ENCODE measurements at regions not wholly inside any gene's neighbourhood (a gene's known extent, or its start where the extent isn't known, plus 50 kb on each side); places are given as distances from the start of the nearest gene placed in this dataset.

DNA sequence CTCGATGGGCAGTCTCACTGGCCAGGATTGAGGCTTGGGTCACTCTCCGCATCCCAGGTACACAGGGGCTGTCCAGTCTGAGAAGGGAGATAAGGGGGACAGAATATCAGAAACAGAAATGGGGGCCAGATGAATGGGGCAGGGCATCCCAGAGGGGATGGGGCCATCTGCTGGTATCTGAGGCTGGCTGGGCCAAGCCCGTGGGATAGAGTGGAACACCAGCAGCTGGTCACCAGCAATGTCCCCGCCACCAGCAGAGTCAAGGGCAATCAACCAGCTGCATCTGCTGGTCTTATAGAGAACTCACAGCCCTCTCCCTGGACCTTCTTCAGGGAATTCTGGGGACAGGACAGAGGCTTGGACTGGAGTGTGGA, 128.8 kb upstream of the HAAO start:
- no peak overlapping the region for H3K27ac ChIP-seq
- TF ChIP-seq, protein P1, sequence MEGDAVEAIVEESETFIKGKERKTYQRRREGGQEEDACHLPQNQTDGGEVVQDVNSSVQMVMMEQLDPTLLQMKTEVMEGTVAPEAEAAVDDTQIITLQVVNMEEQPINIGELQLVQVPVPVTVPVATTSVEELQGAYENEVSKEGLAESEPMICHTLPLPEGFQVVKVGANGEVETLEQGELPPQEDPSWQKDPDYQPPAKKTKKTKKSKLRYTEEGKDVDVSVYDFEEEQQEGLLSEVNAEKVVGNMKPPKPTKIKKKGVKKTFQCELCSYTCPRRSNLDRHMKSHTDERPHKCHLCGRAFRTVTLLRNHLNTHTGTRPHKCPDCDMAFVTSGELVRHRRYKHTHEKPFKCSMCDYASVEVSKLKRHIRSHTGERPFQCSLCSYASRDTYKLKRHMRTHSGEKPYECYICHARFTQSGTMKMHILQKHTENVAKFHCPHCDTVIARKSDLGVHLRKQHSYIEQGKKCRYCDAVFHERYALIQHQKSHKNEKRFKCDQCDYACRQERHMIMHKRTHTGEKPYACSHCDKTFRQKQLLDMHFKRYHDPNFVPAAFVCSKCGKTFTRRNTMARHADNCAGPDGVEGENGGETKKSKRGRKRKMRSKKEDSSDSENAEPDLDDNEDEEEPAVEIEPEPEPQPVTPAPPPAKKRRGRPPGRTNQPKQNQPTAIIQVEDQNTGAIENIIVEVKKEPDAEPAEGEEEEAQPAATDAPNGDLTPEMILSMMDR (IDR thresholded peaks at IDR 0.05), result no peak

DNA sequence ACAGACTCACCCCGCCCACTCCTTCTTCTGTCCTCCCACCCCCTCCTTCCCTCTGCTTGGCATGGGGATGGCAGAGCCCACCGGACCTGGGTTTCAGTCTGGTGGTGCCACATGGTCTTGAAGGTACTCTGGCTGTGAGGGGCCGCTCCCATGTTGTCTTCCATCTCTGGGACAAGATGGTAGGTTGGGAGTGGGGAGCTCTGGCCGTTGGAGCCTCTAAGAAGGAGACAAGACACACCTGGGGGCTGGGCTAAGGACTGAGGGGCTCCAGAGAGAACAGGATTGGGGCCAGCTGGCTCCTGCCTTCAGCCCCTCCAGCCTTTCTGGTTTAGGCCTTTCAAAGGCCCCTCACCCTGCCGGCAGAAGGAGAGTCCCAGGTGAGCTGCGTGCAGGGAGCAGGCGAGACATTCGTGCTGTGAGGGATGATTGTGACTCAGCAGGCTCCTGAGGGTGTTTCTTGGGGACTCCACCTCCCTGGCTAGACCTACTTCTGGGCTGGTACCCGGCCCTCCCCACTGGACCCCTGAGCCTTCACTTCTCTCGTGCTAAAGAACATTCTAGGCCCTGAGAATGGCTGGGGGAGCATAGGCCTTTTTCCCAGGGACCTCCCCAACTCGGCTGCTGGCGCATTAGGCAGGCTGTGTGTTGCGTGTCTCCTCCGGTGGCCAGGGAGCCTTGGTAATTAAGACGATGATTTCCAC, 128.2 kb upstream of the HAAO start:
- H3K79me2 ChIP-seq, result no peaks in the 10 kb centered on the region
- no peak overlapping the region for H2AFZ ChIP-seq
- H3K36me3 ChIP-seq (ENCODE audit: control insufficient read depth, insufficient read depth, low read length), result no peaks in the 10 kb centered on the region
- TF ChIP-seq, protein P1 (IDR thresholded peaks at IDR 0.05), result no peak
- no peaks in the 10 kb centered on the region for H3K9me3 ChIP-seq (ENCODE audit: control insufficient read depth, low read length)
- peaks cover 7% of the 10 kb centered on the region for H3K4me1 ChIP-seq
- no peak overlapping the region for H3K4me3 ChIP-seq (ENCODE audit: low read depth, low read length)
- H3K27me3 ChIP-seq (ENCODE audit: control insufficient read depth, insufficient read depth, low read length), result no peaks in the 10 kb centered on the region
- no peak overlapping the region for H3K9ac ChIP-seq
- no peak overlapping the region for H3K27ac ChIP-seq
- no peak overlapping the region for H3K4me2 ChIP-seq (ENCODE audit: low read length)

More for the DNA sequence above, 128.8 kb upstream of the HAAO start:
- no peaks in the 10 kb centered on the region for H3K36me3 ChIP-seq (ENCODE audit: control insufficient read depth, insufficient read depth, low read length)
- H3K4me1 ChIP-seq, result peaks cover 7% of the 10 kb centered on the region
- H3K4me2 ChIP-seq (ENCODE audit: low read length), result no peak overlapping the region
- H3K27me3 ChIP-seq (ENCODE audit: control insufficient read depth, insufficient read depth, low read length), result no peaks in the 10 kb centered on the region
- H3K79me2 ChIP-seq, result no peaks in the 10 kb centered on the region
- no peak overlapping the region for H3K4me3 ChIP-seq (ENCODE audit: low read depth, low read length)
- no peak overlapping the region for H2AFZ ChIP-seq
- H3K9ac ChIP-seq, result no peak overlapping the region
- H3K9me3 ChIP-seq (ENCODE audit: control insufficient read depth, low read length), result no peaks in the 10 kb centered on the region

GRCh38 chr2:42918671-42919318, 126.4 kb upstream of the HAAO start:
- Histone ChIP-seq H3K9me3 (ENCODE audit: control insufficient read depth, low read length) (no peaks in the 10 kb centered on the region), H3K27me3 (ENCODE audit: control insufficient read depth, insufficient read depth, low read length) (no peaks in the 10 kb centered on the region), H3K27ac (no peak overlapping the region), H3K79me2 (no peaks in the 10 kb centered on the region), H3K9ac (no peak overlapping the region), H3K4me1 (no peaks in the 10 kb centered on the region), H2AFZ (no peak overlapping the region), H3K4me2 (ENCODE audit: low read length) (no peak overlapping the region), H3K4me3 (ENCODE audit: low read depth, low read length) (no peak overlapping the region), H3K36me3 (ENCODE audit: control insufficient read depth, insufficient read depth, low read length) (no peaks in the 10 kb centered on the region)
- TF ChIP-seq, protein P1 (IDR thresholded peaks at IDR 0.05), result no peak

DNA sequence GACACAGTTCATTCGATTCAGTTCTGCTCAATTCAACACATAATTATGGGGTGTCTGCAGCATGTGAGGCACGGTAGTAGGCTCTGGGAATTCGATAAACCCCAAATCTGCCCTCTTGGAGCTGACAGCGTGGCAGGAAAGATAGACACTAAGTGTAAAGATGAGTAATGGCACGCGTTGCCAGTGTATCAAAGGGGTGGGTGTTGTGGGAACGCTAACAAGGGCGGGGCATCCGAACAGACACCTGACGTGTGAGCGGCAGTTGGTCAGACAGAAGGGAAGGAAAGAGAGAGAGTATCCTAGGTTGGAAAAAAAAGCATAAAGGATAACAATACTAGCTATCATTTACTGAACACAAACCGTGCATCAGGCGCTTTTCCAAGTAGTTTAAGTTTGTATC, 125.7 kb upstream of the HAAO start:
- H3K36me3 ChIP-seq (ENCODE audit: control insufficient read depth, insufficient read depth, low read length), result no peaks in the 10 kb centered on the region
- H2AFZ ChIP-seq, result no peak overlapping the region
- no peak overlapping the region for H3K27ac ChIP-seq
- H3K9ac ChIP-seq, result no peak overlapping the region
- no peak overlapping the region for H3K4me3 ChIP-seq (ENCODE audit: low read depth, low read length)
- no peaks in the 10 kb centered on the region for H3K79me2 ChIP-seq
- no peaks in the 10 kb centered on the region for H3K27me3 ChIP-seq (ENCODE audit: control insufficient read depth, insufficient read depth, low read length)
- no peaks in the 10 kb centered on the region for H3K9me3 ChIP-seq (ENCODE audit: control insufficient read depth, low read length)
- TF ChIP-seq, protein P1 (IDR thresholded peaks at IDR 0.05), result no peak
- H3K4me2 ChIP-seq (ENCODE audit: low read length), result no peak overlapping the region
- no peaks in the 10 kb centered on the region for H3K4me1 ChIP-seq

Data from parathyroid adenoma (tissue), 2 donors.